ENCODE measurements at regions not wholly inside any gene's neighbourhood (a gene's known extent, or its start where the extent isn't known, plus 50 kb on each side); places are given as distances from the start of the nearest gene placed in this dataset.
"Not testable (repeated sequence)": the region's sequence is repeated elsewhere in the genome, so short reads cannot be mapped to it uniquely, and the experiment has no call there.

GRCh38 chr2:7430869-7431641 lies 513.8 kb downstream of the RNF144A start:
- DNase-seq (peak; percentile 71), ATAC-seq (peak; percentile 57)

- ATAC-seq: no peak
- DNase-seq: no peak
Observed at GRCh38 chr2:7432436-7432835, 515.2 kb downstream of the RNF144A start.

GRCh38 chr2:7436096-7436906 lies 519.1 kb downstream of the RNF144A start:
- ATAC-seq (peak; percentile 45), DNase-seq (no peak)

DNA sequence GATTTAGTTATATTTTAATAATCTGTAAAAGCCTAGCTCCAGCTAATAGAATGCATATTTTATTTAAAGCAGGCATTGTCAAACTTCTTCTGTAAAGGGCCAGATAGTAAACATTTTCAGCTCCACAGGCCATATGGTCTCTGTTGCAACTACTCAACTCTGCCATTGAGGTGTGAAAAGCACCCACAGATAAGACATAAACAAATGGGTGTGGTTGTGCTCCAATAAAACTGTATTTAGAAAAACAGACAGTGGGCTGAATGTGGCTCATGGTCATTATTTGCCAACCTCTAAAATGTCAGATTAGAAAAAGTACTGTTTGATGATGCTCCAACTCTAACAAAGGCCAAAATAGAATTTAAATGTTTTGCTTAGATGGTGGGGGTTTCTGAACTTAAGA lies 519.9 kb downstream of the RNF144A start:
- ATAC-seq (peak; percentile 37), DNase-seq (no peak)

DNA sequence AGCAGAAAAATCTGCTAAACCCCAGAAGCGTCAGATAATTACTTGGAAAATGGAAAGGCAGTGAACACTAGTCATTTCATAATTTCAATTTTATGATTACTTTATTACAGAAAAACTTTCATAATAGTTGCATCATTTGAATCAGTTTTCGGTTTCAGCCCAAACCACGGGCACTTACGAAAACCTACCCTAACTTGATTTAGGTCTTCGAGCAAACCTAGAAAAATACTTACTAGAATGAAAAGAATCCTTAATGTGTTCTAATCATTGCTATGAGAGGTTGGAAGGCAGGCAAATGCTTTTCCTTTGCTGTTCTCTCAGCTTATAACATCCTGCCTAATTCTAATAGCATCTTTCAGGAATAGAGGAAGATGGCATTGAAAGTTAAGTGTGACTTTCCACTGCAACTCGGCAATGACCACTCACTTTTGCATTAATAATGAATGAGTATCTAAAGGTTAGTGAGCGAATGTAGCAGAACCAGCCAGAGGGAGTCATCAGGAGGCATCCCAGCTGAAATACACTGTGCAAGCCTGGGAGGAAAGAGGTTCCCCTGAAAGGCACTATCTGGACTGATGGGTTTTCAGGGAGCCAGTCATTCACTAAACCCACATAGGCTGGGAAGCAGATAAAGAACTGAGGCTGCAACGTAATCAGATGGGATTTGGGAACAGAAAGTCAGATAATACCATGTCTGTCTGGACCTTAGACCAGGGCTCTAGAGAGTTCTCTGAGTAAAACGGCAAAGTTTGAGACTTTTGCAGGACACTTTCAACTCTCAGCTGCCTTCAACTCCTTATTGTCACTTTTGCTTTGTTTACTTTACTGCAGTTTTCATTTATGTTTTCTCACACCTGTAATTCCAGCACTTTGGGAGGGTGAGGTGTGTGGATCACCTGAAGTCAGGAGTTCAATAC lies 520.8 kb downstream of the RNF144A start:
- DNase-seq (no peak), ATAC-seq (peak; percentile 36)

DNA sequence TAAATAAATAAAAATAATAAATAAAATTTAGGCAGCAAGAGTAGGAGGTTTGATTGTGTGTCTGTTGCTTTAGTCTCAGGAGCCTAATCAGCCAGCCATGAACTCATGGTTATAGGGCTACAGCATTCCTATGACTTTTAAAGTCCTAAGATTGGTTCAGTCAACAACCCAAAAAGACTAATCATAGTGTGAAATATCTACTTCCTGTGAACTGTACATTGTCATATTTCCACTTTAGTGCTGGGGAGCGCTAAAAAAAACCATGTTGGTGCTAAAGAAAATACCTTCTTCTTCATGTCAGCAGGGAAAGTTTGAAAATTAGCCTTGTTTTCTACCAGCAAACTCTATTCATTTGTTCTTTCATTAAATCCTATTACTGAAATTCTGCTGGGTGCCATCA lies 521.6 kb downstream of the RNF144A start:
- DNase-seq (no peak), ATAC-seq (no peak)

- ATAC-seq: no peak
- DNase-seq: no peak
Observed at GRCh38 chr2:7440977-7441376, 523.8 kb downstream of the RNF144A start.

DNA sequence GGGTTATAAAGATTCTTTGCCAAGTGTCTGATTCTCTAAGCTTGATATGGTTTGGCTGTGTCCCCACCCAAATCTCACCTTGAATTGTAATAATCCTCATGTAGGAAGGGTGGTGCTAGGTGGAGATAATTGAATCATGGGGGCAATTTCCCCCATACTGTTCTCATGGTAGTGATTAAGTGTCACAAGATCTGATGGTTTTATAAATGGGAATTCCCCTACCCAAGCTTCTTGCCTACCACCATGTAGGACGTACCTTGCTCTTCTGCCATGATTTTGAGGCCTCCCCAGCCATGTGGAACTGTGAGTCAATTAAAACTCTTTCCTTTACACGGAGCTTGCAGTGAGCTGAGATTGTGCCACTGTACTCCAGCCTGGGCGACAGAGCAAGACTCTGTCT lies 524.6 kb downstream of the RNF144A start:
- peak; percentile 8 for ATAC-seq
- not testable (repeated sequence) for DNase-seq

DNA sequence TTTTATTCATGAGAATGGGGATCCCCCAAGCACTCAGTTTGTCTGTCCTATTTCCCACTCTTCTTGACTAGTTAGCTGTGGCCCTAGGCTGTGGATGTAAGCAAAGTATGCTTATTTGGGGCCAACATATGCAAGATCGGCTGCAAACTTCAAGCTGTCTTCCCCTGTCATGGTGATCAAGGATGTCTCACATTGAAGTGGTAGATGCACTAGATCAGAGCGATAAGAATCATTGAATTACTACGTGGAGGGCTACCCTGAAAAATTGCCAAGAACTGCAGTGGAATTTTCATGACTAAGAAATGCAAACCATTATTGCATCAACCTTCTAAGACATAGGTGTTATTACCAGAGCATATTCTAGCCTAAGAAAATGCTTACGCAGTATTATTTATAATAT lies 527.4 kb downstream of the RNF144A start:
- ATAC-seq (peak; percentile 73), DNase-seq (no peak)

GRCh38 chr2:7448578-7449264 lies 531.5 kb downstream of the RNF144A start:
- ATAC-seq (no peak), DNase-seq (no peak)

DNA sequence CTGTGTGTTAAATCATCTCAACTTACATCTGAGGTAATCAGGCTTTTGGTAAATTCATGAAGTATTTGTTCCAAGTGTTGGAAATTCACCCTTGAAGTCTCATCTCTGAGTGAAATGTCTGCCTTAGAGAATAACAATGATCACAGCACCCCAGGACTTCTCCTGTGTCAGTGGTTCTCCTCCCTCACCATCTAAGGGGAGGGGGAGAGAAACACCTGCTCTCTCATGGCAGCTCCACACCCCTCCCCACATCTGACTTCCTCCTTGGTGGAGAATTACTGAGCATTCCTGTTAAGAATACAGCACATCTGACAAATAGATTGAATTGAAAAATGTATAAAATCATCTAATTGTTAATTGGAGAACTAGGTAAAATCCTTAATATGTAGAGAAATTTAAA lies 532.1 kb downstream of the RNF144A start:
- DNase-seq (no peak), ATAC-seq (no peak)

DNA sequence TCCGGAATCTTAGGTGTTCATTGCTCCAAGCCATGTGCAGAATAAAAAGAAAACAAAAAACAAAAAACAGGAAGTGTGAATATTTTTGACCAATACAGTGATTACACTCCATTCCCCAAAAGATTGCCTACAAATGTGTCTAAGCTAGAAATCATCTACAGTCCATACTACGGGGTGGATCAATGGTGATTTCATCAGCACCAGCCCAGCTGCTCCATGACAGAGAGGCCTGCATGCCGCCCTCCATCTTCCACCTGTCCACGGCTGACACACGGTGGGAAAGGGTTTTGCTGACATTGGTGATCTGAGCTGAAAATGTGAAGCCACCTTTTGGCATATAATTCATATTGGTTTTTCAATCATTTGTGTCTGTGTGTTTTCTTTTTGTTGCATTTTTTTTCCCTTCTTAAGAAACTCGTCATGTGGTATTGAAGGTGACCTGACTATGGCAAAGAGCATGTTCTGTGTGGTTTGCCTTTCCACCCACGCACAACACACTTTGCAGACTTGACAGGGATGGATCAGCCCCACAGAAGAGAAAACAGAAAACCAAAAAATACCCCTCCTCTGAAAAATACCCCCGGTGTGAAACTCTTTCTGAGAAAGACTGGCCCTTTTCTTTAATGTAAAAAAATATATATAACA lies 533.1 kb downstream of the RNF144A start:
- ATAC-seq (peak; percentile 79), DNase-seq (peak; percentile 63)

GRCh38 chr2:7450833-7451190 lies 533.6 kb downstream of the RNF144A start:
- ATAC-seq: peak; percentile 58
- no peak for DNase-seq

GRCh38 chr2:7452110-7452876 lies 535.1 kb downstream of the RNF144A start:
- DNase-seq (peak; percentile 42), ATAC-seq (peak; percentile 62)

DNA sequence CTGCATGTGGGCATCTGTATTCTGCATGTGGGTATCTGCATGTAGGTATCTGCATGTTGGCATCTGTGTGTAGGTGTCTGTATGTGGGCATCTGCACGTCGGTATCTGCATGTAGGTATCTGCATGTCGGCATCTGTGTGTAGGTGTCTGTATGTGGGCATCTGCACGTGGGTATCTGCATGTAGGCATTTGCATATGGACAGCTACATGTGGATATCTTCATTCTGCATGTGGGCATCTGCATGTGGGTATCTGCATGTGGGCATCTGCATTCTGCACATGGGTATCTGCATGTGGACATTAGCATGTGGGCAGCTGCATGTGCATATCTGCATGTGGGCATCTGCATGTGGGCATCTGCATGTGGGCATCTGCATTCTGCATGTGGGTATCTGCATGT lies 537.4 kb downstream of the RNF144A start:
- ATAC-seq (no peak), DNase-seq (no peak)

GRCh38 chr2:7456762-7457161 lies 539.5 kb downstream of the RNF144A start:
- ATAC-seq (no peak), DNase-seq (no peak)

DNA sequence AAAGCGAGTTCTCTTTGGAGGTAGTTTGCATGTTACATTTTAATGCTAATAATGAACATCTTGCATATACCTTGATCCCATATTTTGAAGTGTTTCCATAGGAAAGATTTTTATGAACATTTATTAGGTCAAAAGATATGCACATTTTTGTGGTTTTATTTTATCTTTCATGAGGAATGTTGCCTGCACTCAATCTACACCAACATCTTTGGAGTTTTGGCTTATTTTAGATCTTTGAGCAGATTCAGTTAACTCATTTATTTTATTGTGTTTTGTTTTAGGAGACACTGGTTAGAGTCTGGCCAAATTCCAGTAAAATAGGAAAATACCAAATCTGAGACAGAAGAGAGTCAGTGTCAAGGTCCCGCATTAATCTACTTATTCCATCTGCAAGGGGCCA lies 540.9 kb downstream of the RNF144A start:
- no peak for ATAC-seq

DNA sequence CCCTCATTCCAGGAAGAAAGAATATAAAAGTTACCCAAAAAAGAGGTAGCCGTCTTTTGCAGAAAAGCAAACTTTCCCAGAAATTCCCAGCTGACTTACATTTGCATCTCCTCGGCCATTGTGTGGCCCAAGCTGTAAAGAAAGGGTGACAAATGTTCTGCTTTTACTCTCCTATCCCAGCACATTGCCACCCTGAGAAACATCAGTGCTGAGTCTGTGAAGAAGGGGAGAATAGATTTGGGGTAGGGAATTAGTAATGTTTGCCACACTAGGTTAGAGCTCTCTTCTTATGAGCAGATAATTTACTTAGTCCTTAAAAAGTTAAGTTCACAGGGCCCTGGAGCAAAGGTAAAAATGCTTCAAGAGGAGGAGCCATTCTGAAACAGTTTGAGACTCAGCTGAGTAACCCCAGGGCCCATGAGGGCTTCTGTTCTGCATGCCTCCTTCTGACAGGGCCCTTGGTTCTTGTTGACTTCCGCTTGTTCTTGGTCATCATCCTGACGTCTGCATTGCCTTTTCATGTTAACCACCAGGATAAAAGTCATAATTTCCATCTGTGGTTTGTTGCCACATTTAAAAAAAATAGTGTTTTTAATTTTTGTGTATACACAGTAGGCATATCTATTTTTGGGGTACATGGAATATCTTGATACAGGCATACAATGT lies 550.7 kb downstream of the RNF144A start:
- ATAC-seq: peak; percentile 98

More for the DNA sequence above, 540.9 kb downstream of the RNF144A start:
- no peak for DNase-seq

DNA sequence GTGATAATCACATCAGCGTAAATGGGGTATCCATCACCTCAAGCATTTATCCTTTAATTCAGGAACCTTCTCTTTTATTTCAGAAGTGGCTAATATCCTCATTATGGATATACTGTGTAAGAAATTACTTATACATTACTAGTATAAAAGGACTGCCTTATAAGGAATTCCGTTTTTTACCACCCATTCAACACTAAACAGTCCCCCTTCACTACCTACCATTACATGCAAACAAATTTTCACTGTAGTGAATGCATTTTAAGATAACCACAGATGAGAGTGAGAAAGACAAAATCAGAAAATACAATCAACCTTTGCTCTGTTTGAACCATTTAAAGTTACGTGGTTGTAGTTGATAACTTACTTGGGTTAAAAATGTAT lies 551.2 kb downstream of the RNF144A start:
- ATAC-seq (peak; percentile 53), DNase-seq (no peak)

More for the DNA sequence above, 550.7 kb downstream of the RNF144A start:
- DNase-seq: peak; percentile 60

DNA sequence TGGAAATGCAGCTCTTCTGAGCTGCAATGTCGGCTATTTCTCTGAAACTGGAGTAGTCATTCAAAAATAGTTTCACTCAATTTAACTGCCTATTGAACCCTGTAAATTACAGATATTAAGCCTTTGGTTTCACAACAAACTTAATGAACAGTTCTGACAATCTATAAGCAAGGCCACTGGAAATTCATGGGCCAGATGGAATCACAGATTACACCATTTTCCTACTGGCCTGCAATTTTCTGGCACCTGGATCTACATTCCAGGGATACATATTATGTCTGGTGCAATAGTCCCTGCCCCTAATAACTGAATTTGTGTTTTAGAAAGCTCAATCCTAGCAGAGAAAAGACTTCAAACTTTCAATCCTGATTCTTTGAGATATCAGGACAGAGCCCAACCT lies 551.7 kb downstream of the RNF144A start:
- no peak for DNase-seq
- no peak for ATAC-seq
